ENCODE measurements at regions not wholly inside any gene's neighbourhood (a gene's known extent, or its start where the extent isn't known, plus 50 kb on each side); places are given as distances from the start of the nearest gene placed in this dataset.

GRCh38 chr14:104461676-104462449 is 117.7 kb upstream of the C14orf180 start:
- DNase-seq (ENCODE audit: low spot score) (no peak), ATAC-seq (ENCODE audit: low FRiP score) (no peak)
- no peak for TF ChIP-seq CTCF (IDR thresholded peaks at IDR 0.05)

- ATAC-seq (ENCODE audit: low FRiP score), result no peak
- TF ChIP-seq CTCF (IDR thresholded peaks at IDR 0.05), result no peak
- DNase-seq (ENCODE audit: low spot score), result no peak
Measured at GRCh38 chr14:104462651-104463630, 116.6 kb upstream of the C14orf180 start.

GRCh38 chr14:104464907-104465306 is 114.7 kb upstream of the C14orf180 start:
- no peak for DNase-seq (ENCODE audit: low spot score)

GRCh38 chr14:104465482-104466390 is 113.8 kb upstream of the C14orf180 start:
- no peak for TF ChIP-seq CTCF (IDR thresholded peaks at IDR 0.05)
- DNase-seq (ENCODE audit: low spot score) (no peak), ATAC-seq (ENCODE audit: low FRiP score) (no peak)

More at GRCh38 chr14:104464907-104465306, 114.7 kb upstream of the C14orf180 start:
- no peak for TF ChIP-seq CTCF (IDR thresholded peaks at IDR 0.05)
- no peak for ATAC-seq (ENCODE audit: low FRiP score)

GRCh38 chr14:104467236-104467635 is 112.3 kb upstream of the C14orf180 start:
- ATAC-seq (ENCODE audit: low FRiP score) (no peak), DNase-seq (ENCODE audit: low spot score) (no peak)
- TF ChIP-seq CTCF (IDR thresholded peaks at IDR 0.05), result no peak

- no peak for TF ChIP-seq CTCF (IDR thresholded peaks at IDR 0.05)
- ATAC-seq (ENCODE audit: low FRiP score) (no peak), DNase-seq (ENCODE audit: low spot score) (no peak)
Measured at GRCh38 chr14:104467641-104468040, 111.9 kb upstream of the C14orf180 start.
